Ectodermal cell (in vitro differentiated cells): ENCODE measurements at regions not wholly inside any gene's neighbourhood (a gene's known extent, or its start where the extent isn't known, plus 50 kb on each side); places are given as distances from the start of the nearest gene placed in this dataset.

Source experiments
- H3K27ac ChIP-seq: 2 replicates; pipeline ENCODE4 v1.7.0; 2013; ENCODE audit warnings: mild to moderate bottlenecking, low read depth, low read length; ENCODE audit not compliant: insufficient read depth, poor library complexity, severe bottlenecking
- H3K27me3 ChIP-seq: 2 replicates; pipeline ENCODE4 v1.7.0; 2013; ENCODE audit warnings: mild to moderate bottlenecking, low read length; ENCODE audit not compliant: insufficient read depth, control insufficient read depth, poor library complexity, severe bottlenecking
- H3K36me3 ChIP-seq: one replicate; pipeline ENCODE4 v1.7.0; 2013; ENCODE audit warnings: low read length; ENCODE audit not compliant: control insufficient read depth, insufficient read depth
- H3K4me1 ChIP-seq: one replicate; pipeline ENCODE4 v1.7.0; 2013; ENCODE audit warnings: low read length; ENCODE audit not compliant: control insufficient read depth, insufficient read depth
- H3K4me3 ChIP-seq: 2 replicates; pipeline ENCODE4 v1.7.0; 2013; ENCODE audit warnings: low read depth, low read length, control low read depth; ENCODE audit not compliant: insufficient read depth
- H3K9me3 ChIP-seq: 2 replicates; pipeline ENCODE4 v1.7.0; 2013; ENCODE audit warnings: mild to moderate bottlenecking, low read length, moderate library complexity; ENCODE audit not compliant: control insufficient read depth
- WGBS, 2 experiments: methylation state at CpG; one replicate each; pipeline ENCODE4 v1.1.7; 2013; ENCODE audit warnings: missing lambda C conversion rate in 2 of 2; 5-methylcytosine and 5-hydroxymethylcytosine counted together

DNA sequence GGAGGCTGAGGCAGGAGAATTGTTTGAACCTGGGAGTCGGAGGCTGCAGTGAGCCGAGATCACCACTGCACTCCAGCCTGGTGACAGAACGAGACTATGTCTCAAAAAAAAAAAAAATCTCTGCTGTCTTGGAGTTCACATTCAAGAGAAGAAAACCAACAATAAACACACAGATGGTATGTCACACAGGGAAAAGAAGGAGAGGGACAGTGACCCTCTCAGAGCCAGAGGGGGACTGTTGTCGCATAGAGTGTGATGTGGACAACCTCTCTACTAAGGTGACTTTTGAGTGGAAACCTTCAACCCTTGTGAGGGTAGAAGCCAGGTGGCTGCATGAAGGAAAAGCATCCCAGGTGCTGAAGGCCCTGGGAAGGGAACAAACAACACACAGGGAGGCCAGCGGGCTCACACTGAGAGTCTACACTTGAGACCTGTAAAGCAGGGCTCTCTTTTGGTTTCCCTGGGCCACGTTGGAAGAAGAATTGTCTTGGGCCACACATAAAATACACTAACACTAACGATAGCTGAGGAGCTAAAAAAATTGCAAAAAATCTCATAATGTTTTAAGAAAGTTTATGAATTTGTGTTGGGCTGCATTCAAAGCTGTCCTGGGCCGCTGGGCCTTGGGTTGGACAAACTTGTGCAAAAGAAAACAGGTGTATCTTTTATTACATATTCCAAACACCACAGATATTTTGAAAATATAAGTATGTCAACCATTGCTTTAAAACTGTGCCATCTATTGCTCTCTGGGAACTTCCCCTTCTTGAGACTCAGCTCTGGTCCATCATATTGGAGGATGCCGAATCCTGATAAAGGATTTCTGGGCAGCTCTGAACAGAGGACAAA, 136.0 kb downstream of the DDX1 start:
- H3K4me1 ChIP-seq = peaks cover 7% of the 10 kb centered on the region
- H3K27me3 ChIP-seq = no peaks in the 10 kb centered on the region
- no peak overlapping the region for H3K27ac ChIP-seq
- H3K4me3 ChIP-seq = no peak overlapping the region
- H3K36me3 ChIP-seq = no peaks in the 10 kb centered on the region
- no peaks in the 10 kb centered on the region for H3K9me3 ChIP-seq
- WGBS, 2 experiments = 79 to 80% methylated on average over 8 to 9 of the region's 9 CpGs

DNA sequence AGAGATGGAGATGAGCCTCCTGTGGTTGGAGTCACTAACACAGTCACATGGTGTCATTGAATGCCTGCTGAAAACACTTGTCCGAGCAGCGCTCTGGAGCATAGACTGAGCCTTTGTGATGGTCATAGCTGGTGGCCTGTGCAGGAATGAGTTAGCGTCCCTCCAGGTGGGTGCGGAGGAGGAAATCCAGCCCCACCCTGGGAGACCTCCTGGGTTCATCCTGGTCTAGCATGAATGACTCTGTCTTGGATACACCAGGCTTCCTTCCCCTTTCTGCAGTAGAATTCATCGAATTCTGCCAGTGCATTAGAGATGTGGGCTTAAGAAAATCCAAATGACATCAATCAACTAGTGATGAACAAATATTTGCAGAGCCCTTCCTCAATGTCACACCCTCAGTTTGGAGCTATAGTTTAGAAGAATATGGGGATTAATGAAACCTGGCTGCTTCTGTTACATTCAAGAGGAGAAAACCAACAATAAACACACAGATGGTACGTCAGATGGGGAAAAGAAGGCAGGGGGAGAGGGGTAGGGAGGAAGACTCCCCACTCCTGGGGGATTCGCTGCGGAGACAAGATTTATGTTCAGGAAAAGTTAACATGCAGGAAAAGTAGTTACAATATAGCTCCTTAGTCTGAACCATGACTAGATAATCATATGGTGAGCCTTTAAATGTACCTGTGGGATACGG, 136.7 kb downstream of the DDX1 start:
- Histone ChIP-seq H3K4me3 (no peak overlapping the region), H3K27ac (no peak overlapping the region), H3K36me3 (no peaks in the 10 kb centered on the region), H3K27me3 (no peaks in the 10 kb centered on the region), H3K4me1 (peaks cover 7% of the 10 kb centered on the region), H3K9me3 (no peaks in the 10 kb centered on the region)
- WGBS, 2 experiments = 74 to 78% methylated on average over 9 of the region's 9 CpGs

DNA sequence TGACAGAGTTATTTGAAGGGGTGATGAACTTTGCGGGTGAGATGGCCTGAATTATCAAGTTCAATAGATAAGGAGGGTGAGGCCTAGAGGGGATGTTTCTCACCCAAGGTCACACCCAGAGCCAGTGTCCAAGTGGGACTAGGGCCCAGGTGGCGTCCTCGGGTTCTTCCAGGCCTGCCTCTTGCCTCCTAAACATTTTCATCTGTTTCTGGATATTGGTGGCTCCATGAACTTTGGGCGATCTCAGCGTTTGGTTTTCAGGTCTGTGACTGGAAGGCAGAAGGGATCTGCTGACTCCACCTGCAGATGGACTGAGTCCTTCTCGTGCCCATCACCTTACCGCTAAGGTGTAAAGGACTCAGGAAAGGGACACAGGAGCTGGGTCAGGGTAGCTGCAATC, 137.3 kb downstream of the DDX1 start:
- no peak overlapping the region for H3K4me3 ChIP-seq
- peaks cover 11% of the 10 kb centered on the region for H3K4me1 ChIP-seq
- H3K27ac ChIP-seq = no peak overlapping the region
- H3K27me3 ChIP-seq = no peaks in the 10 kb centered on the region
- H3K36me3 ChIP-seq = no peaks in the 10 kb centered on the region
- H3K9me3 ChIP-seq = no peaks in the 10 kb centered on the region
- 94 to 97% methylated on average over 7 of the region's 7 CpGs for WGBS, 2 experiments

DNA sequence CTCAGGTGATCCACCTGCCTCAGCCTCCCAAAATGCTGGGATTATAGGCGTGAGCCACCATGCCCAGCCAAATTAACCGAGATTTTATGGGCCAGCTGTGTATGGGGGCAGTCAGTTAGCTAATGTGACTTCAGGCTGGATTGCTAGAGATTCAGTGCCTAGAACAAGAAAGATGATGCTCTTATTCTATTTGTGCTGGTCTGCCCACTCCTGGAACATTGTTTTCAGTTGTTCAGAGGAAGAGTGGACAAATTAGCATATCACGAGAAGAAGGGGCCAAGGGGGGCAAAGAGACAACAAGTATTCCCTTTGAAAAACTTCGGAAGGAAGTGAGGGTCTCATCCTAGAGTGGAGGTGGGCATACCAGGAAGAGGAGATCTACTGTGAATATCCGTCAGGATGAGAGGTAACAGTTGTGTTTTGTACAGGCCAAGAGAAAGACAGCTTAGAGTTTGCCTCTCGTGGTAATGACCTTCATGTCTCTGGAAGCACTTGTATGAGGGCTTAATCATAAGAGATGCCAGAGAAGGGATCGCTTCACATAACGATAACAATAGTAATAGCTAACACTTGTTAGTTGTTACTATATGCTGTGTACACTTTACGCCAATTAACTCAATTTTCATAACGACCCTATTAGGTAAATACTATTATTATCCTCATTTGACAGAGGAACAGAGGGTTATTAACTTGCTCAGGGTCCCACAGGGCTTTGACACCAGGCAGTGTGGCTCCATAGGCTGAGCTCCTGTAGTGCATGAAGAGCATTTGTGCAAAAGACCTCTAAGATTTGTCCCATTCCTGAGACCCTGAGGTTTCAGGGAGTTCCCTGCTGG, 138.3 kb downstream of the DDX1 start:
- WGBS, 2 experiments = 90 to 92% methylated on average over 7 to 10 of the region's 10 CpGs
- no peak overlapping the region for H3K27ac ChIP-seq
- no peaks in the 10 kb centered on the region for H3K36me3 ChIP-seq
- H3K4me3 ChIP-seq = no peak overlapping the region
- no peaks in the 10 kb centered on the region for H3K9me3 ChIP-seq
- H3K4me1 ChIP-seq = peaks cover 18% of the 10 kb centered on the region
- no peaks in the 10 kb centered on the region for H3K27me3 ChIP-seq

DNA sequence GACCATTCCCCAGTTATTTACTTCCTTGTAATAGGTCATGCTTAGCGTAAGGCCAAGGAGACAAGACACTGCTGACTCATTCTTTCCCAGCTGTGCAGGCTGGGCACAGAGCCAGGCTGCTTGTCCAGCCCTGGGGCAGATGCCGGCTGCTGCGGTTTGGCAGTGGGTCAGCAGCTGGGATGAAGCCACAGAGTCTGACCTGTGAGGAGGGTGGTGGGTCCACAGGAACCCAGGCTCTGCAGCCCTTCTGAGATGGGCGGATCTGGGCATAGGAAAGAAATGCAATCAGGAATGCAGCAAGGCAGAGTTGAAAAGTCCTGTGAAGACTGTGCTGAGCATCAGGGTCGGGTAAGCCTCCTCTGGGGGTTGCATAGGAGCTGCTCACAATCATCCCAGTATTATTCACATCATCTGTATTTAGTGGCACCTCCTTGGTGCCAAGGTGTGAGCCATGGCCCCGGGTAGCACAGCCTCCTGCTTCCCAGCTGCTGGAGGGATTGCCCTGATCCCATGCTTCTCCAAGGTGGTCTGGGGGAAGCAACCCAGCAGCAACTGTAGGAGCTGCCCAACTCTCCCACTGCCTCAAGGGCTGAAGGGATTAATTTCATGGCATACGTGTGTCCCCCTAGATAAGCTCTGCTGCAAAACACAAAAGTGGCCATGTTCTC, 139.0 kb downstream of the DDX1 start:
- Histone ChIP-seq H3K4me3 (no peak overlapping the region), H3K36me3 (no peaks in the 10 kb centered on the region), H3K4me1 (peaks cover 18% of the 10 kb centered on the region), H3K27ac (no peak overlapping the region), H3K9me3 (no peaks in the 10 kb centered on the region), H3K27me3 (no peaks in the 10 kb centered on the region)
- WGBS, 2 experiments = 86 to 90% methylated on average over 7 of the region's 7 CpGs

DNA sequence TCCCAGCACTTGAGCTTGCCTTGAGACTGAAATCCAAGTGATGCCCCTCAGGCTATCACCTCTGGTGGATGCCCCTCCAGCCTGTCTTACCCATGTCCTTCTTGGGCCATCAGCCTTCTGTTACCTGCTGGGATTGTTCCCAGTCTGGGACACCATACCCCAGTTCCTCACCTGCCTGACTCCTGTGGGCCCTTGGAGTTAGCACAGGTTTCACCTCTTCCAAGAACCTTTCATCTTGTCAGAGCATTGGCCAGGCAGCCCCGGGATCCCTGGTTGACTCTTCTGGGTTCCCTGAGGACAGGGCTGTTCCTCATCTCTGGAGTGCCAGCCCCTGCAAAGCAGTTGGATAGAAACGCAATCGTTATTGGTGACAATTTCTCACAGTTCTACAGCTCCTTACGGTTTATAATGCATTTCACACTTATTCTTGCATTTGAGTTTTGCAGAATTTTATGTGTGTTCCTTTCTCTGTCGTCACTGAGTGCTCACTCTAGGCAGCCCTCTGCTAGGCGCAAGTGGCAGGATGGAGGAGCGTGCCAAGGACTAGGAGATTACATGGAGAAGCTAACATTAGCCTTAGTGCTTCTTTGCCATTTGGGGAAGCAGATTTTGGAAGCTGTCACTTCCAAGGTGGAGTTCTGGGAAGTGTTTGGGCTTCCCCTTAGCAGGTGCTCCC, 139.7 kb downstream of the DDX1 start:
- Histone ChIP-seq H3K4me3 (no peak overlapping the region), H3K27ac (no peak overlapping the region), H3K27me3 (no peaks in the 10 kb centered on the region), H3K9me3 (no peaks in the 10 kb centered on the region), H3K36me3 (no peaks in the 10 kb centered on the region), H3K4me1 (peaks cover 18% of the 10 kb centered on the region)
- 94% methylated on average over 7 of the region's 7 CpGs for WGBS, 2 experiments

DNA sequence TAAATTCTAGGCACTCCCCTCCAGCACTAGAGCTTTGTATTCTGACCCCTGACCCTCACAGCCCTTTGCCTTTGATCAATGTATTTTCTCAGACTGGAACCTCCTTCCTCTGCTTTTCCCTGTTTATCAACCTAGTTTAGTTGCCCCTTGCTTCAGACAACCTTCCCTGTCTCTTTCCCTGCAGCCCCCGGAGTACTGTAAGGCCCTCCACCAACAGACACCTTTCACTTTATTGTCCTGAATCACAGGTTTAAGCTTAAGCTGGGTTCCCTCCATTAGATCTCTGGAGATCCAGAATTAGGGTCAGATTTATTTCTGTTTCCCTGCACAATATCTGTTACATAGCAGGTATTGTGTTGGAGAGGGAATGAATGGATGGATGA, 140.2 kb downstream of the DDX1 start:
- 100% methylated on average over 1 of the region's 1 CpG for whole genome bisulfite sequencing, 2 experiments
- Histone ChIP-seq H3K27me3 (no peaks in the 10 kb centered on the region), H3K4me1 (peaks cover 18% of the 10 kb centered on the region), H3K27ac (no peak overlapping the region), H3K4me3 (no peak overlapping the region), H3K9me3 (no peaks in the 10 kb centered on the region), H3K36me3 (no peaks in the 10 kb centered on the region)

DNA sequence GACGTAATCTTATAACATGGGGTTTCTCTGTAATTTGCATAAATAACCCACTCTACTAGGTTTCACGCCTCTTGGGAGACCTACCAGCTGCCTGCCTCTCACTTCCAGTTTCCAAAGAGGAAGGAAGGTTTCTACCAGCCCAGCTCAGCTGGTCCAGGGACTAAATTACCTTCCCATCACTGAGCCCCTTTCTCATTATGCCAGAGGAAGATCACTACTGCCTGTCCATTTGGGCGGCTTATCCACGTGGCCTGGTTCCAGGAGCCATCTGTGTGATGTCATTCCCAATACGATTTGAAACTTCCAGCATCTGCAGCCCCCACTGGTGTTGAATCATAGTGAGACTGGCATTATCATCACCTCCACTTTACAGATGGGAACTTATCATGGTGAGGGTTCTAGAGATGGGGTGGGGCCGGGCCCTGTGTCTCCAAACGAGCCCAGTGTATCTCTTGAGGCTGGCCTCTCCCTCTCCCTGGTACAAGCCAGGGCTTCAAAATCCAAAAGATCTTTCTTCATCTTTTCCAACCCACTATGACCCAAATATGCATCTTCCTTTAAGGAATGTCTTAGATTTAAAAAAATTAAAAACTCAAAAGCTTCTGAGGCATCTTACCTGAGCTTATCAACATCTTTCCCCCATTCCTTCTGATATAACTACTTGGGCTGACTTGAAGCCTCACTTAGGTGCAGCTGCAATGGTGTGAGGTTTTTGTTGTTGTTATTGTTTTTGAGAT, 140.8 kb downstream of the DDX1 start:
- Histone ChIP-seq H3K4me1 (peaks cover 18% of the 10 kb centered on the region), H3K4me3 (no peak overlapping the region), H3K36me3 (no peaks in the 10 kb centered on the region), H3K27me3 (no peaks in the 10 kb centered on the region), H3K27ac (no peak overlapping the region), H3K9me3 (no peaks in the 10 kb centered on the region)
- WGBS, 2 experiments = 93 to 95% methylated on average over 7 of the region's 7 CpGs
